Effector memory CD4-positive, alpha-beta T cell (primary cell): ENCODE measurements at regions not wholly inside any gene's neighbourhood (a gene's known extent, or its start where the extent isn't known, plus 50 kb on each side); places are given as distances from the start of the nearest gene placed in this dataset.
"Not testable (repeated sequence)": the region's sequence is repeated elsewhere in the genome, so short reads cannot be mapped to it uniquely, and the experiment has no call there.

Experiments
- DNase-seq, 3 donors: peaks; one replicate each; pipeline ENCODE4 v3.0.0-alpha.2; 2020
- H3K27ac ChIP-seq: 2 replicates; pipeline ENCODE4 v1.7.0; 2013; ENCODE audit warnings: mild to moderate bottlenecking, low read length, moderate library complexity; ENCODE audit not compliant: insufficient read depth, poor library complexity, severe bottlenecking
- H3K27me3 ChIP-seq: replicated peaks from 2 replicates; pipeline ENCODE4 v1.7.0; 2013; ENCODE audit warnings: mild to moderate bottlenecking, low read length; ENCODE audit not compliant: insufficient read depth, control insufficient read depth, poor library complexity, severe bottlenecking
- H3K36me3 ChIP-seq: 2 replicates; pipeline ENCODE4 v1.7.0; 2013; ENCODE audit warnings: mild to moderate bottlenecking, low read length, moderate library complexity; ENCODE audit not compliant: control insufficient read depth, insufficient read depth
- H3K4me1 ChIP-seq: 2 replicates; pipeline ENCODE4 v1.7.0; 2013; ENCODE audit warnings: low read length, mild to moderate bottlenecking; ENCODE audit not compliant: control insufficient read depth, insufficient read depth, poor library complexity, severe bottlenecking
- H3K4me3 ChIP-seq: 2 replicates; pipeline ENCODE4 v1.7.0; 2013; ENCODE audit warnings: low read length, low read depth, mild to moderate bottlenecking; ENCODE audit not compliant: insufficient read depth, poor library complexity, severe bottlenecking
- H3K9me3 ChIP-seq: 2 replicates; pipeline ENCODE4 v1.7.0; 2013; ENCODE audit warnings: mild to moderate bottlenecking, low read length, moderate library complexity; ENCODE audit not compliant: control insufficient read depth

DNA sequence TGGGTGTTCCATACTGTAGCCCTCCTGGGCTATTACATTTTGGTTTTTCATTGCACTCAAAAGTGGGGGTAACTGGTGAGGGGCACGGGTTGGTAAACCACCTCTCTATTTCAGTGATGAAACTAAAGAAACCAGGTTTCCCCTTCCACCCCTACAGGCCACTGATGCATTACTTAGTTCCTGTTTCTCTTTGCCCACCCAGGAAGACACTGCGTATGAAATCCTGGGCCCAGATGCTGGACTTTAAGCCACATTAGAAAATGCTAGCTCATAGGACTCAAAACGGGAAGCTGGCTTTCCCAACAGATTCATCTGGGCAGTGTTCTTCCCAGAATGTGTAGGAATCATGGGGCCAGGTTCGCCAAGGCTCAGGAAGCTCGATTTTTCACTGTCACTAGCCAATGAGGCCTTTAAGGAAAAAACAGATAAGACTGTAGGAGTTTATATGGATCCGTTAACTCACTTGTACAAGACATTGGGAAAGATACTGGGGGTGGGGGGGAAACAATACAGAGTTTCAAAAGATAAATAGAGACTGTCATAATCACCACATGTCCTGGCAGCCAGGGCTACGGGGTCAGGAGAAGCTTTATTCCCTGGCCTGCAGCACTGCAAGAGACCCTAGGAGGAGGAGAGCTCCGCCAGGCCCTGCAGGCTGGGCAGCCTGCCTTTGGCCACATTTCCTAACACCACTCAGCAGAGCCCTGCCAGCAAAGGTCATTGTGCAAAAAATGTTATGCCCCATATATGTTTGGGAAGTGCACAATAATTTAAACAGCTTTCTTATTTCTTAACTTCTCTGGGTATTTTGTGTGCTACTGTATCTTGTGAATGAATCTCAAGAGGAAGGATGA lies 228.5 kb upstream of the PLGLB2 start:
- not testable (repeated sequence) for H3K4me1 ChIP-seq, DNase-seq, H3K4me3 ChIP-seq, H3K9me3 ChIP-seq, H3K27ac ChIP-seq, H3K27me3 ChIP-seq, H3K36me3 ChIP-seq

- H3K27ac ChIP-seq = peak overlapping the region; percentile 53
- H3K27me3 ChIP-seq, H3K4me3 ChIP-seq, H3K9me3 ChIP-seq, H3K36me3 ChIP-seq, H3K4me1 ChIP-seq, DNase-seq: not testable (repeated sequence)
Measured at GRCh38 chr2:87521057-87521456, 226.8 kb upstream of the PLGLB2 start.

DNA sequence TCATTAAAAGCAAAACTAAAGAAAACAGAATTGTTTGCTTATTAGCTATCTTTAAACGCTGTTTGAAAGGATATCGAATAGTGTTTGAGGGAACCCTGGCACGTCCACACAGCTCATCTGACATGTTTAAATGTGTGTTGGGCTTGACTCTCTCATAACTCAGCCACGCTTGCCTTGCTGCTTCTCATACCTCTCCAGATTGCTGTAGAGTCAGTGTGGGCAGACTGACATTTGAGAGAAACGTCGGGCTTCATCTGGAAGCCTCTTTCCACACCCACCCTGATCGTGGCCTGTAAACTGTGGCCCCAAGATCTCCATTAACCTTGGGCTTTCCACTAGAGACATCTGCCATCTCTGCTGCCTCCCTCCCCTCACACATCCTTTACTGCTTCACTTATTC lies 226.4 kb upstream of the PLGLB2 start:
- DNase-seq, H3K9me3 ChIP-seq, H3K4me3 ChIP-seq, H3K27me3 ChIP-seq, H3K4me1 ChIP-seq, H3K36me3 ChIP-seq: not testable (repeated sequence)
- peak overlapping the region; percentile 53 for H3K27ac ChIP-seq

GRCh38 chr2:87524619-87525188 lies 223.2 kb upstream of the PLGLB2 start:
- not testable (repeated sequence) for H3K4me1 ChIP-seq, H3K9me3 ChIP-seq, H3K27me3 ChIP-seq, H3K4me3 ChIP-seq, H3K36me3 ChIP-seq, DNase-seq
- peak overlapping the region; percentile 51 for H3K27ac ChIP-seq

DNA sequence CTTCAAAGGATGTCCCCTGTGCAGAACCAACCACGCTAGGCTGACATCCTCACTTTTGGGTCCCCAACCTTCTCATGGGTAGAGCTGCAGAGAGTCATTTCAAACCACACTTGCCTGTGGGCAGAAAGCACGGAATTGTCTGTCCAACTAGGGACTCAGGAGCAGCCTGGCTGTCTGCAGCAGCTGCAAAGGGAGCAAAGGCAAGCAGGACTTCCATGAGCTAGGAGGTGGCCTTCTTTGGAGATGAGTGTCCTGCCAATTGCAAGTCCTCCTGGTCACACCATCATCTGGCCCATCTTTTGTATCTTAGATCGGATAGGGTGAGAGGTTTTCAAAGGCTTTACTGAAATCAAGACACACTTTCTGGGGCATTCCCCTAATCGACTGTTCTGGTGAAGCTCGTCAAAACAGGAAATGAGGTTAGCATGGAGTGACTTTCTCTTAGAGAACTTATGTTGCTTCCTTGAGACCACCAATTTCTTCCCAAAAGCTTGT lies 222.3 kb upstream of the PLGLB2 start:
- H3K27ac ChIP-seq = peak overlapping the region; percentile 51
- not testable (repeated sequence) for H3K27me3 ChIP-seq, H3K4me1 ChIP-seq, DNase-seq, H3K9me3 ChIP-seq, H3K4me3 ChIP-seq, H3K36me3 ChIP-seq

DNA sequence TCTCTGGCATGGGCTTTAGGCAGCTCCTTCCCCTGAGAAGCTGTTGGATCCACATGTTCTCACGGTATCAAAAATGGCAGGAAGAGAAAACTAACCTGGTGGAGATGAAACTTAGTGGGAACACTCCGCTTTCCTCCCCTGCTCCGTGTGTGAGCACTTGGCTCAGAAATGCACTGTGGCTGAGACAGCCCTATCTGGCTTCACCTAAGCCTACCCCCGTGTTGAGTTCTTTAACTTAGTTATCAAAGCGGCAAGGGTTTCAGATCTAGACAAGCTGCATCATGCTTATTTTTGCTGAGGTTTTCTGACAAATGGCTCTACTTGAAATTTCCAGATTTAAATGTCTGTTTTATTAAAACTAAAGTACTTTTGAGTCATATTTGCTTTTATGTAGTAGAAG lies 221.6 kb upstream of the PLGLB2 start:
- peak overlapping the region; percentile 48 for H3K27ac ChIP-seq
- not testable (repeated sequence) for DNase-seq

GRCh38 chr2:87531968-87532715 lies 215.7 kb upstream of the PLGLB2 start:
- H3K4me1 ChIP-seq, H3K27me3 ChIP-seq, H3K27ac ChIP-seq, DNase-seq, H3K36me3 ChIP-seq, H3K9me3 ChIP-seq, H3K4me3 ChIP-seq: not testable (repeated sequence)

More for the DNA sequence above, 221.6 kb upstream of the PLGLB2 start:
- not testable (repeated sequence) for H3K27me3 ChIP-seq, H3K36me3 ChIP-seq, H3K4me3 ChIP-seq, H3K4me1 ChIP-seq, H3K9me3 ChIP-seq

- H3K27me3 ChIP-seq, DNase-seq, H3K4me3 ChIP-seq, H3K27ac ChIP-seq, H3K4me1 ChIP-seq, H3K36me3 ChIP-seq, H3K9me3 ChIP-seq: not testable (repeated sequence)
Measured at GRCh38 chr2:87533390-87534272, 214.3 kb upstream of the PLGLB2 start.

- not testable (repeated sequence) for H3K27ac ChIP-seq, DNase-seq, H3K9me3 ChIP-seq, H3K27me3 ChIP-seq, H3K36me3 ChIP-seq, H3K4me1 ChIP-seq, H3K4me3 ChIP-seq
Measured at GRCh38 chr2:87534273-87534889, 213.5 kb upstream of the PLGLB2 start.
